H1 (cell line): ENCODE measurements at regions not wholly inside any gene's neighbourhood (a gene's known extent, or its start where the extent isn't known, plus 50 kb on each side); places are given as distances from the start of the nearest gene placed in this dataset.

ENCODE experiments used
- CTCF ChIP-seq, 3 experiments: IDR thresholded peaks; 1 replicate in 2 of 3; 2 replicates in 1 of 3; pipeline versions ENCODE4 v1.5.1 to v1.6.1; 2011; ENCODE audit warnings: low read length in 3 of 3, mild to moderate bottlenecking in 3 of 3, inconsistent platforms in 2 of 3, low read depth in 1 of 3, moderate library complexity in 1 of 3; ENCODE audit not compliant: insufficient read depth in 1 of 3; ENCODE audit errors: control extremely low read depth in 1 of 3
- EGR1 ChIP-seq: IDR thresholded peaks from 2 replicates; pipeline ENCODE4 v1.6.1; 2011; ENCODE audit warnings: low read depth, low read length, borderline replicate concordance
- EP300 ChIP-seq, 2 experiments: IDR thresholded peaks; 1 replicate in 1 of 2; 2 replicates in 1 of 2; pipeline ENCODE4 v1.6.1; 2011 to 2012; ENCODE audit warnings: low read depth in 2 of 2, low read length in 2 of 2, mild to moderate bottlenecking in 2 of 2, borderline replicate concordance in 1 of 2, inconsistent platforms in 1 of 2, moderate library complexity in 1 of 2
- EZH2 ChIP-seq: fragments of 200-600 bp; sonication (generic); IDR thresholded peaks from 2 replicates; pipeline ENCODE4 v1.7.1; 2012; ENCODE audit warnings: low read depth, mild to moderate bottlenecking, moderate library complexity, low read length, inconsistent platforms; ENCODE audit not compliant: severe bottlenecking
- JUN ChIP-seq: IDR thresholded peaks from 2 replicates; pipeline ENCODE4 v1.6.1; 2011; ENCODE audit warnings: low read depth, mild to moderate bottlenecking, improper control_type of control experiment, low read length
- POLR2A ChIP-seq, 2 experiments: IDR thresholded peaks; 1 replicate in 1 of 2; 2 replicates in 1 of 2; pipeline ENCODE4 v1.6.1; 2011; ENCODE audit warnings: low read depth in 2 of 2, low read length in 2 of 2, mild to moderate bottlenecking in 2 of 2; ENCODE audit errors: control extremely low read depth in 1 of 2
- RFX5 ChIP-seq: IDR thresholded peaks from 2 replicates; pipeline ENCODE4 v1.6.1; 2011; ENCODE audit warnings: low read depth, low read length, improper control_type of control experiment, borderline replicate concordance
- SP2 ChIP-seq: IDR thresholded peaks from 2 replicates; pipeline ENCODE4 v1.6.1; 2012; ENCODE audit warnings: mild to moderate bottlenecking, low read length, inconsistent platforms
- SRF ChIP-seq: IDR thresholded peaks from 2 replicates; pipeline ENCODE4 v1.6.1; 2011; ENCODE audit warnings: mild to moderate bottlenecking, low read depth, low read length, moderate library complexity
- SUZ12 ChIP-seq: fragments of 200-600 bp; sonication (generic); IDR thresholded peaks from 2 replicates; pipeline ENCODE4 v1.6.1; 2012; ENCODE audit warnings: mild to moderate bottlenecking, inconsistent platforms, low read length, moderate library complexity, mixed read lengths
- TAF1 ChIP-seq: IDR thresholded peaks from 2 replicates; pipeline ENCODE4 v1.6.1; 2011; ENCODE audit warnings: mild to moderate bottlenecking, low read depth, low read length
- USF2 ChIP-seq: IDR thresholded peaks from 2 replicates; pipeline ENCODE4 v1.6.1; 2011; ENCODE audit warnings: low read length, improper control_type of control experiment

GRCh38 chr2:186949726-186950256 is 100.8 kb upstream of the ZSWIM2 start:
- TF ChIP-seq USF2: no peak
- no peak for TF ChIP-seq EZH2
- no peak for TF ChIP-seq CTCF (IDR thresholded peaks at IDR 0.05; ENCODE audit: control extremely low read depth in 1 of 3, insufficient read depth in 1 of 3, low read depth in 1 of 3, low read length in 3 of 3)
- TF ChIP-seq SUZ12: no peak
- no peak for TF ChIP-seq EGR1
- no peak for TF ChIP-seq SRF
- no peak for TF ChIP-seq RFX5
- TF ChIP-seq JUN: no peak
- no peak for TF ChIP-seq EP300 (IDR thresholded peaks at IDR 0.05; ENCODE audit: borderline replicate concordance in 1 of 2, low read depth in 2 of 2, low read length in 2 of 2)
- no peak for TF ChIP-seq SP2
- no peak for TF ChIP-seq POLR2A (IDR thresholded peaks at IDR 0.05; ENCODE audit: control extremely low read depth in 1 of 2, low read depth in 2 of 2, low read length in 2 of 2)
- TF ChIP-seq TAF1: no peak
